ENCODE measurements at regions not wholly inside any gene's neighbourhood (a gene's known extent, or its start where the extent isn't known, plus 50 kb on each side); places are given as distances from the start of the nearest gene placed in this dataset.
A peak's percentile ranks its signal among the peaks of the same experiment; 100 is the strongest.

- peaks cover 0 to 5% (median 4%) of the 10 kb centered on the region in 7 donors for H3K9me3 Mint-ChIP-seq
- WGBS (ENCODE audit: insufficient coverage): 7% methylated on average over 20 of the region's 26 CpGs
- Histone ChIP-seq H3K4me2 (replicated peaks; ENCODE audit: extremely low read depth, low read length, poor library complexity, severe bottlenecking) (peak overlapping the region; percentile 62), H3K4me3 (replicated peaks in 1 of 3; ENCODE audit: low read depth in 2 of 3, low read length in 3 of 3) (peak overlapping the region; percentile 14 to 39 (median 37)), H3K27ac (ENCODE audit: low read depth in 1 of 2, low read length in 2 of 2) (no peak overlapping the region), H3K79me2 (ENCODE audit: insufficient read depth, low read length) (no peaks in the 10 kb centered on the region), H3K27me3 (ENCODE audit: control insufficient read depth in 2 of 2, insufficient read depth in 2 of 2, low read length in 2 of 2) (no peaks in the 10 kb centered on the region), H3K36me3 (replicated peaks in 1 of 2; ENCODE audit: control insufficient read depth in 1 of 2, insufficient read depth in 2 of 2, low read length in 2 of 2) (no peaks in the 10 kb centered on the region), H3K9me3 (replicated peaks in 1 of 2; ENCODE audit: control insufficient read depth in 1 of 2, insufficient read depth in 1 of 2, low read length in 2 of 2) (no peaks in the 10 kb centered on the region), H3K4me1 (ENCODE audit: control insufficient read depth in 1 of 2, insufficient read depth in 2 of 2, low read length in 2 of 2) (peaks cover 46 to 57% of the 10 kb centered on the region in 2 donors), H4K20me1 (ENCODE audit: insufficient read depth, low read length) (no peaks in the 10 kb centered on the region), H2AFZ (ENCODE audit: insufficient read depth, low read depth, low read length, poor library complexity, severe bottlenecking) (peak overlapping the region; percentile 81), H3K9ac (ENCODE audit: insufficient read depth, low read length, poor library complexity, severe bottlenecking) (peak overlapping the region; percentile 32)
- H3K36me3 Mint-ChIP-seq: peaks cover 0 to 3% of the 10 kb centered on the region in 2 donors
- TF ChIP-seq, protein P1, sequence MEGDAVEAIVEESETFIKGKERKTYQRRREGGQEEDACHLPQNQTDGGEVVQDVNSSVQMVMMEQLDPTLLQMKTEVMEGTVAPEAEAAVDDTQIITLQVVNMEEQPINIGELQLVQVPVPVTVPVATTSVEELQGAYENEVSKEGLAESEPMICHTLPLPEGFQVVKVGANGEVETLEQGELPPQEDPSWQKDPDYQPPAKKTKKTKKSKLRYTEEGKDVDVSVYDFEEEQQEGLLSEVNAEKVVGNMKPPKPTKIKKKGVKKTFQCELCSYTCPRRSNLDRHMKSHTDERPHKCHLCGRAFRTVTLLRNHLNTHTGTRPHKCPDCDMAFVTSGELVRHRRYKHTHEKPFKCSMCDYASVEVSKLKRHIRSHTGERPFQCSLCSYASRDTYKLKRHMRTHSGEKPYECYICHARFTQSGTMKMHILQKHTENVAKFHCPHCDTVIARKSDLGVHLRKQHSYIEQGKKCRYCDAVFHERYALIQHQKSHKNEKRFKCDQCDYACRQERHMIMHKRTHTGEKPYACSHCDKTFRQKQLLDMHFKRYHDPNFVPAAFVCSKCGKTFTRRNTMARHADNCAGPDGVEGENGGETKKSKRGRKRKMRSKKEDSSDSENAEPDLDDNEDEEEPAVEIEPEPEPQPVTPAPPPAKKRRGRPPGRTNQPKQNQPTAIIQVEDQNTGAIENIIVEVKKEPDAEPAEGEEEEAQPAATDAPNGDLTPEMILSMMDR (IDR thresholded peaks at IDR 0.05): peak; percentile 41
- peak overlapping the region in 6 of 7 donors; percentile 26 to 88 (median 68) for H3K27ac Mint-ChIP-seq
- H3K4me3 Mint-ChIP-seq: peak overlapping the region; percentile 85 to 87
- DNase-seq: peak; percentile 50 to 66 (median 53)
- peaks cover 57% of the 10 kb centered on the region for H3K4me1 Mint-ChIP-seq
- peaks cover 1 to 6% (median 2%) of the 10 kb centered on the region in 3 donors for H3K27me3 Mint-ChIP-seq (ENCODE audit: low read depth in 3 of 3)
- intact Hi-C loops (cut with micrococcal nuclease): loop anchor here (2.0 to 10.0 kb wide), 4 partner anchors 63 to 131 kb away; partner anchors contain the start of gene CHSY1 (in 1 of the 2)
Measured at GRCh38 chr15:101121511-101122090, 130.2 kb downstream of the CHSY1 start.

GRCh38 chr15:101120987-101121386 is 130.9 kb downstream of the CHSY1 start:
- H3K4me3 Mint-ChIP-seq: no peak overlapping the region
- no peak overlapping the region for H3K27ac ChIP-seq (ENCODE audit: low read depth in 1 of 2, low read length in 2 of 2)
- H3K36me3 Mint-ChIP-seq: peaks cover 0 to 3% of the 10 kb centered on the region in 2 donors
- no peak overlapping the region for H3K4me3 ChIP-seq (replicated peaks in 1 of 3; ENCODE audit: low read depth in 2 of 3, low read length in 3 of 3)
- no peaks in the 10 kb centered on the region for H3K9me3 ChIP-seq (replicated peaks in 1 of 2; ENCODE audit: control insufficient read depth in 1 of 2, insufficient read depth in 1 of 2, low read length in 2 of 2)
- H3K36me3 ChIP-seq (replicated peaks in 1 of 2; ENCODE audit: control insufficient read depth in 1 of 2, insufficient read depth in 2 of 2, low read length in 2 of 2): no peaks in the 10 kb centered on the region
- peaks cover 6% of the 10 kb centered on the region in 3 donors for H3K27me3 Mint-ChIP-seq (ENCODE audit: low read depth in 3 of 3)
- H3K4me2 ChIP-seq (replicated peaks; ENCODE audit: extremely low read depth, low read length, poor library complexity, severe bottlenecking): no peak overlapping the region
- 90% methylated on average over 16 of the region's 19 CpGs for WGBS (ENCODE audit: insufficient coverage)
- no peak for DNase-seq
- no peak overlapping the region for H3K27ac Mint-ChIP-seq
- TF ChIP-seq, protein P1 (IDR thresholded peaks at IDR 0.05): no peak
- H3K79me2 ChIP-seq (ENCODE audit: insufficient read depth, low read length): no peaks in the 10 kb centered on the region
- peak overlapping the region; percentile 81 for H2AFZ ChIP-seq (ENCODE audit: insufficient read depth, low read depth, low read length, poor library complexity, severe bottlenecking)
- H3K9me3 Mint-ChIP-seq: peaks cover 0 to 5% (median 4%) of the 10 kb centered on the region in 7 donors
- H3K4me1 Mint-ChIP-seq: peaks cover 57% of the 10 kb centered on the region
- no peaks in the 10 kb centered on the region for H4K20me1 ChIP-seq (ENCODE audit: insufficient read depth, low read length)
- H3K9ac ChIP-seq (ENCODE audit: insufficient read depth, low read length, poor library complexity, severe bottlenecking): no peak overlapping the region
- peaks cover 46 to 57% of the 10 kb centered on the region in 2 donors for H3K4me1 ChIP-seq (ENCODE audit: control insufficient read depth in 1 of 2, insufficient read depth in 2 of 2, low read length in 2 of 2)
- intact Hi-C loops (cut with micrococcal nuclease): loop anchor here (5.0 to 10.0 kb wide), 3 partner anchors 64 to 131 kb away; partner anchors contain the start of gene CHSY1 (in 1 of the 2)
- no peaks in the 10 kb centered on the region for H3K27me3 ChIP-seq (ENCODE audit: control insufficient read depth in 2 of 2, insufficient read depth in 2 of 2, low read length in 2 of 2)

Measured in CD14-positive monocyte (primary cell).